GM23248 (cell line): ENCODE measurements at regions not wholly inside any gene's neighbourhood (a gene's known extent, or its start where the extent isn't known, plus 50 kb on each side); places are given as distances from the start of the nearest gene placed in this dataset.

Source experiments
- EZH2 ChIP-seq: fragments of 200-600 bp; sonication (generic); IDR thresholded peaks from 2 replicates; pipeline ENCODE4 v1.6.1; 2018; ENCODE audit warnings: antibody characterized with exemption, mild to moderate bottlenecking; ENCODE audit not compliant: insufficient read depth, poor library complexity, severe bottlenecking
- EZH2phosphoT487 ChIP-seq: fragments of 200-600 bp; sonication (generic); IDR thresholded peaks from 2 replicates; pipeline ENCODE4 v1.6.1; 2018; ENCODE audit warnings: antibody characterized with exemption, moderate library complexity, mild to moderate bottlenecking, low read depth; ENCODE audit not compliant: insufficient read depth

DNA sequence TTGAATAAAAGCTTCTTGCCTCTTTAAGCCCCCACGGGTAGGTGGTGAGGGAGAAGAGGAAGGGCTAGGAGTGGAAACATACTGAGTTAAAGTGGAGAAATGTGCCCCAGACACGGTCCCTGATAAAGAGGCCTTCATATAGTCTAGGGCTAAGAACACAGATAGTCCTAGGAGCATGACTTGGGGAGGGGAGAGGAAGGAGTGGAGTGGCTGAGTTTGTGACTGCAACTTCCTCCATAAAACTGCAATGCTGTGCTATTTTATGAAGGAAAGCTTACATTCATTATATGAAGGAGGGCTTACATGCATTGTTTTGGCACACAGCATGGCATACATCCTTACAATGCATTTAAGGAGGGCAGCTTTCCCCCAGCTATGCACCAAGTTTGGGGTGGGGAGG, 1129.4 kb upstream of the LRRTM3 start:
- no peak for TF ChIP-seq EZH2phosphoT487
- no peak for TF ChIP-seq EZH2
